Uterus (tissue), 3 donors: ENCODE measurements at regions not wholly inside any gene's neighbourhood (a gene's known extent, or its start where the extent isn't known, plus 50 kb on each side); places are given as distances from the start of the nearest gene placed in this dataset.

ENCODE experiments used
- DNase-seq, 2 donors: peaks; one replicate each; pipeline ENCODE4 v3.0.0-alpha.2; 2019 to 2020
- H3K27ac ChIP-seq, 2 donors: fragments of 200-600 bp; sonication (generic); 1 replicate in 1 of 2; 2 replicates in 1 of 2; pipeline ENCODE4 v1.5.1; 2016 to 2018
- H3K27me3 ChIP-seq, 2 donors: fragments of 200-600 bp; sonication (generic); one replicate each; pipeline ENCODE4 v1.5.1; 2018 to 2019; ENCODE audit warnings: control low read depth in 1 of 2
- H3K36me3 ChIP-seq, 2 donors: fragments of 200-600 bp; sonication (generic); one replicate each; pipeline ENCODE4 v1.5.1; 2019; ENCODE audit warnings: control low read depth in 1 of 2
- H3K4me1 ChIP-seq, 2 donors: fragments of 200-600 bp; sonication (generic); one replicate each; pipeline ENCODE4 v1.5.1; 2018 to 2019; ENCODE audit warnings: control low read depth in 1 of 2
- H3K4me3 ChIP-seq, 2 donors: fragments of 200-600 bp; sonication (generic); 1 replicate in 1 of 2; 2 replicates in 1 of 2; pipeline ENCODE4 v1.5.1; 2018 to 2019; ENCODE audit warnings: mild to moderate bottlenecking in 1 of 2
- H3K9me3 ChIP-seq, 2 donors: fragments of 200-600 bp; sonication (generic); one replicate each; pipeline ENCODE4 v1.5.1; 2019; ENCODE audit warnings: control low read depth in 1 of 2
- POLR2A ChIP-seq, 2 donors: fragments of 450-650 bp; IDR thresholded peaks; one replicate each; pipeline ENCODE4 v1.6.1; 2016; ENCODE audit warnings: antibody characterized with exemption in 2 of 2, mild to moderate bottlenecking in 1 of 2, moderate library complexity in 1 of 2
- intact Hi-C: fragments of 100-400 bp; cut with DNase I; formaldehyde crosslinking; loops from one replicate; pipeline ENCODE4 v1.15.1; 2023; ENCODE audit warnings: low total_unique reads
- TF ChIP-seq, protein P1 (sequence below), 4 experiments: fragments of 200-600 bp in 2 of 4; fragments of 450-650 bp in 2 of 4; sonication (generic) in 2 of 4; IDR thresholded peaks; one replicate each; pipeline ENCODE4 v1.5.1; 2016 to 2019; ENCODE audit warnings: antibody characterized with exemption in 4 of 4, mild to moderate bottlenecking in 2 of 4, moderate library complexity in 1 of 4
- donor health status: DM: yes; HTN: yes; CAD: no.

GRCh38 chr10:10520491-10521385 is 496.9 kb upstream of the CELF2 start:
- Histone ChIP-seq H3K9me3 (no peaks in the 10 kb centered on the region), H3K27ac (no peak overlapping the region), H3K36me3 (no peaks in the 10 kb centered on the region), H3K4me1 (no peaks in the 10 kb centered on the region), H3K4me3 (no peak overlapping the region), H3K27me3 (no peaks in the 10 kb centered on the region)
- DNase-seq = no peak
- no peak for TF ChIP-seq POLR2A (IDR thresholded peaks at IDR 0.05)
- TF ChIP-seq, protein P1, sequence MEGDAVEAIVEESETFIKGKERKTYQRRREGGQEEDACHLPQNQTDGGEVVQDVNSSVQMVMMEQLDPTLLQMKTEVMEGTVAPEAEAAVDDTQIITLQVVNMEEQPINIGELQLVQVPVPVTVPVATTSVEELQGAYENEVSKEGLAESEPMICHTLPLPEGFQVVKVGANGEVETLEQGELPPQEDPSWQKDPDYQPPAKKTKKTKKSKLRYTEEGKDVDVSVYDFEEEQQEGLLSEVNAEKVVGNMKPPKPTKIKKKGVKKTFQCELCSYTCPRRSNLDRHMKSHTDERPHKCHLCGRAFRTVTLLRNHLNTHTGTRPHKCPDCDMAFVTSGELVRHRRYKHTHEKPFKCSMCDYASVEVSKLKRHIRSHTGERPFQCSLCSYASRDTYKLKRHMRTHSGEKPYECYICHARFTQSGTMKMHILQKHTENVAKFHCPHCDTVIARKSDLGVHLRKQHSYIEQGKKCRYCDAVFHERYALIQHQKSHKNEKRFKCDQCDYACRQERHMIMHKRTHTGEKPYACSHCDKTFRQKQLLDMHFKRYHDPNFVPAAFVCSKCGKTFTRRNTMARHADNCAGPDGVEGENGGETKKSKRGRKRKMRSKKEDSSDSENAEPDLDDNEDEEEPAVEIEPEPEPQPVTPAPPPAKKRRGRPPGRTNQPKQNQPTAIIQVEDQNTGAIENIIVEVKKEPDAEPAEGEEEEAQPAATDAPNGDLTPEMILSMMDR (IDR thresholded peaks at IDR 0.05) = no peak
- intact Hi-C loops = no loop called here

DNA sequence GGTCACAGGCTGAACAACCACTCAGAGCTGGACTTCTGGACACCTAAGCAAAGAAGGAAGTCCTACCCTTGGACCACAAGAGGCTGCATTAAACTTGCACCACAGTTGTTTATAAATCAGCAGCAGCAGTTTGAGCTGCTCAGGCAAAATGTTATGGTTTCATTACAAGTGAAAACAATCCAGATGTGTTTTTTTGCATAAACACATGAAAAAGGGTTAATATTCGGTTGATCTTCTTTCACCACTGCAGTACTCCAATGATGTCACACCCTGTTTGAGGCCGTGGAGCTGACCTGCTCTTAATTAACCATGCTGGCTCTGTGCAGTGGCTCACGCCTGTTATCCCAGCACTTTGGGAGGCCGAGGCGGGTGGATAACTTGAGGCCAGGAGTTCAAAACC is 490.8 kb upstream of the CELF2 start:
- no peaks in the 10 kb centered on the region for H3K9me3 ChIP-seq
- no peak overlapping the region for H3K27ac ChIP-seq
- no peak overlapping the region for H3K4me3 ChIP-seq
- DNase-seq = no peak
- H3K4me1 ChIP-seq = no peaks in the 10 kb centered on the region
- intact Hi-C loops = no loop called here
- TF ChIP-seq, protein P1 (IDR thresholded peaks at IDR 0.05) = no peak
- no peak for TF ChIP-seq POLR2A (IDR thresholded peaks at IDR 0.05)
- H3K27me3 ChIP-seq = no peaks in the 10 kb centered on the region
- H3K36me3 ChIP-seq = no peaks in the 10 kb centered on the region

- Histone ChIP-seq H3K4me1 (no peaks in the 10 kb centered on the region), H3K36me3 (no peaks in the 10 kb centered on the region), H3K9me3 (no peaks in the 10 kb centered on the region), H3K27ac (no peak overlapping the region), H3K4me3 (no peak overlapping the region), H3K27me3 (no peaks in the 10 kb centered on the region)
- no peak for TF ChIP-seq POLR2A (IDR thresholded peaks at IDR 0.05)
- TF ChIP-seq, protein P1 (IDR thresholded peaks at IDR 0.05) = no peak
- DNase-seq = no peak
- intact Hi-C loops = no loop called here
Observed at GRCh38 chr10:10527861-10528562, 489.7 kb upstream of the CELF2 start.

DNA sequence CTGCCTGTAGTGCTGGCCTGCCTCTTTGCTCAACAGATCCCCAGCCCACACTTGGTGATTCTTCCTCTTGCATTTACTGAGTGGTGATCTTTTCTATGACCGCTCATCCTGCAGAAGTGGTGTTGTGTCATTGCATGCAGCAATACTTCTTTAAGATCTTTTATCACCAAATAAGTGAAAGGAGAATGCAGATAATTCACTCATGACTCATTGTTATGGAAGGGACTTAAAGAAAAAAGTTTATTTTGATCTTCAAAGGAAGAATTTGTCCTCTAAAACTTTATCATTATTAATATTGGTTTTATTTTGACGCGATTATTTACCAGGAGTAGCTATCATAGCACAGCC is 489.1 kb upstream of the CELF2 start:
- no peak overlapping the region for H3K4me3 ChIP-seq
- no peak for TF ChIP-seq POLR2A (IDR thresholded peaks at IDR 0.05)
- TF ChIP-seq, protein P1 (IDR thresholded peaks at IDR 0.05) = no peak
- no peaks in the 10 kb centered on the region for H3K4me1 ChIP-seq
- H3K27ac ChIP-seq = no peak overlapping the region
- H3K27me3 ChIP-seq = no peaks in the 10 kb centered on the region
- H3K36me3 ChIP-seq = no peaks in the 10 kb centered on the region
- DNase-seq = no peak
- no peaks in the 10 kb centered on the region for H3K9me3 ChIP-seq
- intact Hi-C loops = no loop called here

DNA sequence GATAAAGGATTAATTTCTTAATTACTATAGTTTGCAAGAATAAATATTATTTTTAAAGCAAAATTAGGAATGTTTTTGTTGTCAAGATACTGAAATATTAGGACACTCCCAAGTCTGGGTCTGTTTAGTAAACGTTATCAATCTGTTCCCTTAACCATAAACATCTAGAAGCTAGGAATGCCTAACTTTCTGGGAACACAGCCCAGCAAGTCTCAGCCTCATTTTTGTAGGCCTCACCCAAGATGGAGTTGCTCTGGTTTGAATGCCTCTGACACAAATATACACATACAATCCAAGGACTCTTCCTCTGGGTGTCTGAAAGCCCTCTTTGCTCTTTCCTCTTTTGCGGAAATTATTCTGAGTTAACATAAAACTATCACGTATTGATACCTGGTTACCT is 487.4 kb upstream of the CELF2 start:
- no peak overlapping the region for H3K27ac ChIP-seq
- intact Hi-C loops = no loop called here
- H3K36me3 ChIP-seq = no peaks in the 10 kb centered on the region
- DNase-seq = no peak
- no peak overlapping the region for H3K4me3 ChIP-seq
- H3K9me3 ChIP-seq = no peaks in the 10 kb centered on the region
- no peak for TF ChIP-seq POLR2A (IDR thresholded peaks at IDR 0.05)
- TF ChIP-seq, protein P1 (IDR thresholded peaks at IDR 0.05) = no peak
- no peaks in the 10 kb centered on the region for H3K4me1 ChIP-seq
- no peaks in the 10 kb centered on the region for H3K27me3 ChIP-seq
